TTC549 (cell line): ENCODE measurements at regions not wholly inside any gene's neighbourhood (a gene's known extent, or its start where the extent isn't known, plus 50 kb on each side); places are given as distances from the start of the nearest gene placed in this dataset.
"Not testable (repeated sequence)": the region's sequence is repeated elsewhere in the genome, so short reads cannot be mapped to it uniquely, and the experiment has no call there.

Source experiments
- FAIRE-seq: peaks from 2 replicates; lab custom pipeline; 2012; peaks lifted over from hg19 to GRCh38; lab: Jason Lieb, UNC

DNA sequence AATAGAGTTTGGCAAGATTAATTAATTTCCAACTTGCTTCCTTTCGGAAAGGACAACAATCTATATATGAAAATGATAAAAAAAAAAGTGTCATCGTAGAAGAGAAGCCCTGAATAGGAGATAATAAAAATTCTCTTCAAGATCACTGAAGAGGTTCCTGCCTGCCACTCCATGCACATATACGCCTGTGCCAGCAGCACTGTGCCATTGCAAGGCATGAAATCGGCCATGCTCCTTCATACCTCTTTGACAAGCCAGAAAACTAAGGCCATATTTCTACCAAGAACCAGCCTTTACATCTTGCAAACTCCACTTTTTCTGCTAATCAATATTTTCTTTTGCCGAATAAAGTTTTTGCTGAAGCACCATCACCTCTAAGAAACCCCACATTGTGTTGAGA lies 365.5 kb downstream of the CXXC4 start:
- FAIRE-seq, result no peak

DNA sequence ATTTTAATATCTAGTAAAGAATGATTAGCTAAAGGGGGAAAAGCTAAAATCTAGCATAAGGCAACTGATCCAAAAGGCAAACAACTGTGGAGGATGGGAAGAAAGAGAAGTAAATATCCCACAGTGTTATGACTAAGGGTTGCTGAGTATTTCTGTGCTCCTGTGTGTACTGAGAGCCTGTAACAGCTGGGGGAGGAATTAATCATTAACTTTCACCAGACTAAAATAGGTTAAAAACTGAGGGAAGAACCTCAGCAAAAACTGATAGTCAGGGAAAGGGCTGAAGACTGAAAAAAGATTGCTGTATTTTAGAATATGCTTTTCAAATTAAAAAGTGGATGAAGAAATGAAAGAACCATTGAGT lies 365.9 kb downstream of the CXXC4 start:
- no peak for FAIRE-seq

DNA sequence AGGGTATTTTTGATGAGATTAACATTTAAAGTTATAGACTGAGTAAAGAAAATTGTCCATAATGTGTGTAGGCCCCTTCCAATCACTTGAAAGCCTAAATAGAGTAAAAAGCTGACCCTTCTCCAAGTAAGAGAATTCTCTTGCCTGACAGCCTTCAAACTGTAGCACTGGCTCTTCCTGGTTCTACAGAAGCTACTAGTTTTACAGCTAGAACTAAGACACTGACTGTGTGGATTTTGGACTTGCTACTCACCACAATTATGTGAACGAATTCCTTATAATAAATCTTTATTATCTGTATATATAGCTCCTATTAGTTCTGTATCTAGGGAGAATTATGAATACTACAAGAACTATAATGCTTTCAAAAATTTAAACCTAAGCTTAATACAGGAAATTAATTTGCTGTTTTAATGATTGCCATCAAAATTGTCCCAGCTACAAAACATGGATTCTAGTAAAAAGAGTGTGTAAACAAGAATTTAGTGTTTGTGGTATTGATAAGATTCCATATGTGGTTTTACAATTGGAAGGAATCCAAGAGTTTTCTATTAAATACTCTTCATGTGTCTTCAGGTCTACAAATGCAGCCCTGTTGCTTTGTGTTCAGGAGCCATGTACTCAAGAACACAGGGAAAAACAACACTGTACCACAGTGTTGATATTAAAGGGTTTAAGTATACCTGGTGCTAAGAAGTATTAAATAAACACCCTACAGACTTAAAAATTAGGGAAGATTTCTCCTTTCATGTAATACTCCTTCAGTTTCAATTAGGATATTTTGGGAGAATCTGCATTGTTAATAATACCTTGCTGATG lies 366.5 kb downstream of the CXXC4 start:
- no peak for FAIRE-seq

DNA sequence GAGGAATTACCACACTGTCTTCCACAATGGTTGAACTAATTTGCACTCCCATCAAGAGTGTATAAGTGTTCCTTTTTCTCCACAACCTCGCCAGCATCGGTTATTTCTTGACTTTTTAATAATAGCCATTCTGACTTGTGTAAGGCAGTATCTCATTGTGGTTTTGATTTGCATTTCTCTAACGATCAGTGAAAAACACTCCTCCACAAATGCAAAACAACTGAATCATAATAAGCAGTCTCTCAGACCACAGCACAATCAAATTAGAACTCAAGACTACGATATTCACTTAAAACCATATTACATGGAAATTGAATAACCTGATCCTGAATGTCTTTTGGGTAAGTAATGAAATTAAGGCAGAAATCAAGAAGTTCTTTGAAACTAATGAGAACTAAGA lies 371.7 kb downstream of the CXXC4 start:
- no peak for FAIRE-seq

DNA sequence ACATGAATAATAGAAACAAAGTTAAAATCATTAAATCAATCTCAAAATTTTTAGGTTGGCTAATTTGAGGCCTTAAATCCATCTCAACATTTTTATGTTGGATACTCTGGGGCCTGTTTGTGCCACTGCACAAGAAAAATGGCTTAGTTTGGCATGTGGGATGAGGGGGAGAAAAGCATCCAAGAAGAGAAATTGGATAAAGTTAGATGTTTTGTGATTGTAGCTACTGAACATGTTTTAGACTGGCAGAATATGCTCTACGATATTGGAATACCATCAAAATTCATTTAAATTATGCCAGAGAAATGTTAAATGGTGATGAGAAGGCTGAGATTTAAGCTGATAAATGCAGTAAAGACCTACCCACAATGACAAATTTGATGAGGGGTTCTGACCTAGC lies 376.9 kb downstream of the CXXC4 start:
- no peak for FAIRE-seq

DNA sequence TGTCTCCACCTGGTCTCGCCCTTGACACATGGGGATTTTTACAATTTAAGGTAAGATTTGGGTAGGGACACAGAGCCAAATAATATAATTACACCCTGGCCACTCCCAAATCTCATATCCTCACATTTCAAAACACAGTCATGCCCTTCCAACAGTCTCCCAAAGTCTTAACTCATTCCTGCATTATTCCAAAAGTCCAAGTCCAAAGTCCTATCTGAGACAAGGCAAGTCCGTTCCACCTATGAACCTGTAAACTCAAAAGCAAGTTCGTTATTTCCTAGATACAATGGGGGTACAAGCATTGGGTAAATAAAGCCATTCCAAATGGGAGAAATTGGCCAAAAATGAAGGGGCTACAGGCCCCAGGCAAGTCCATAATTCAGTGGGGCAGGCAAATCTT lies 380.8 kb downstream of the CXXC4 start:
- no peak for FAIRE-seq

DNA sequence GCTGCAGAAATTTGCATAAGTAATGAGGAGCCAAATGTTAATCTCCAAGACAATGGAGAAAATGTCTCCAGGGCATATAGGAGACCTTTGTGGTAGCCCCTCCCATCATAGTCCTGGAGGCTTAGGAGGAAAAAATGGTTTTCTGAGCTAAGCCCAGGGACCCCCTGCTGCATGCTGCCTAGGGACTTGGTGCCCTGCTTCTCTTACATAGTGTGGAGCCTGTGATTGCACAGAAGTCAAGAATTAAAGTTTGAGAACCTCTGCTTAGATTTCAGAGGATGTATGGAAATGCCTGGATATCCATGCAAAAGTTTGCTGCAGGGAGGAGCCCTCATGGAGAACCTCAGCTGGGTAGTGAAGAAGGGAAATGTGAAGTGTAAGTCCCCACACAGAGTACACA lies 379.4 kb upstream of the TACR3 start:
- FAIRE-seq, result no peak

DNA sequence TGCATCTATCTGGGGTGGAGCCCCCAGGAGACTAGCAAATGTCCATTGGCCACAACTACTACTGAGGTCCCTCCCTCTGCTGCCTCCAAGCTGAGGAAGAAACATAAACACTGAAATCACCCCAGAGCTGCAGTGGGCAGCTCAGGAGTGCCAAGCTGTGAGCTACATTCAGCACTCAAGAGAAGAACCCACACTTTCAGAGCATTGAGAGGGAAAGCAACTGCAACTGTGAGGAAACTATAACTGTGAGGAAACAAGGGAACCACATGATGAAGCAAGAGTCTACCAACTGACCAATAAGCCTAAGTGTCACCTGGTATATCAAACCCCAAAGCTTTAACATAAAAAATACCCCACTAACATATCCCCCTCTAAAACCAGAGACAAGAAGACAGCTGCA lies 373.5 kb upstream of the TACR3 start:
- FAIRE-seq, result no peak

DNA sequence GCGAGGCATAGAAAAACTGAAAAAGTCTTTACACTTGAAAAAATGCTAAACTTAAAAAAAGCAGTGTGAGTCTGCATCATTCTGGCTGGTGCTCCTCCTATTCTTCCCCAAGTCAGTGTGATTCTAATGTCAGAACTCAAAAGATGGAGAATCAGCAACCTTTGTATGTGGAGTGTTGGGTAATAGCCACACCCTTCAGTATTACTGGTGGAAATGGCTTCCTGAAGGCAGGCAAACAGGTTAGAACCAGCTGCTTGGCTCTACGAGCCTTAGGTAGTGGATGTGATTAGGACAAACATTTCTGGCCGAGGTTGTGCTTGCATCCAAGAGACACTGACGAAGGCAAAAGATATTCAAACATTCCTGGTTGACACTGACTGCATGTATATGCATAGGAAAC lies 353.4 kb upstream of the TACR3 start:
- FAIRE-seq, result no peak

DNA sequence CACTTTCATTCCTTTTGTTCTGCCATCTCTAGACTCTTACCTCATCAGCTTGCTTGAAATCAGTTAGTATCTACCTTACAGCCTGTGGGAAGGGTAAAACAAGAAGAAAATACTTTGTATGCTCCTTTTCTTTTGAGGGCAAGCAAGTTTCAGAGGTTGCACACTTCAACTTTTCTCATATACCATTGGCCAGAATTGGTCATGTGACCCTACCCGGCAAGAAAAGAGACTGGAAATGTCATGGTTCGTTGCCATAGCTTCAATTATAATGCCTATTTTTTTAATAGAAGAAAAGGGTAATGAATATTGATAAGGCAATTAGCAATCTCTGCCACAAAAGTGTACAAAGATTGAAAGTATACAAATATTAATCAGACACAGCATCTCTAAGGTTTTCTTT lies 346.7 kb upstream of the TACR3 start:
- FAIRE-seq, result no peak

DNA sequence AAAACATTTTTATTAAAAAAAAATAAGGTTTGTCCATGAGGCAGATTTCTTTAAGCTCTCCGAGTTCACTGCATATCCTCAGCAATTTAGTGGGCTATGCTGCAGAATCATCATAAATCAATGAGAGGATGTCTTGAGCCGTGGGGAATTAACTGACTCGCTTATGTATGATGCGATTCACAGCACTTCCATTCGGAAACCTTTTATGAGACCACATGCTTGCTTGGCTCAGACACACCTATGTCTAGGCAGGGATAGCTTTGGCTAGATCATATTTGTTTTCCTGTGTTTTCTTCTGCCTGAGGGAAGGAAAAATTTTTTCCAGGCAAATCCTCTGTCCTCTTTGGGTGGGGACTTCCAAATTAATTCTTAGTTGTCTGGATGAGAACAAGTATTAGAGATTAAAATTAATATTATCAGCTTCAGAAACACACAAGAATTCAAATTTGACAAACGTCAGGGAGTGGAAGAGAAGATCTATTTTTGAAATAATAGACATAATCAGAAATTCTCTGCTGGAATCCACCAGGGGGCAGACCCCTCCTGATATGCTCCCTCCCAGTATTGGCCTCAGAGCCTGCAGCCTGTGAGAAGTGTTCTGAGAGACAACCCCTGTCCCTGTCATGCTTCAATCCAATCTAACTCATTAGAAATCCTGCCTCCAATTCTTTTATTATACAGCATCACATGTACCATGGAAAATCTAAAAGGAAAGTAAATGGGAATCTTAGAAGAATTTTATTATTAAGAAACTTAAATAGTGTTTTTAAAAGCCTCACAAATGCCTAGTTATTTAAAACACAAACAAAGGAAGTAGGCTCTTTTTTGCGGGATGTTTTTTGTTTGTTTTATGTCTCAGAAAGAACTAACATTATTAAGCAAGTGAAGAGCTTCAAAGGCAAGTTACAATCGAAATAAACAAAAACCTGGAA lies 345.1 kb upstream of the TACR3 start:
- peak; percentile 81 for FAIRE-seq

DNA sequence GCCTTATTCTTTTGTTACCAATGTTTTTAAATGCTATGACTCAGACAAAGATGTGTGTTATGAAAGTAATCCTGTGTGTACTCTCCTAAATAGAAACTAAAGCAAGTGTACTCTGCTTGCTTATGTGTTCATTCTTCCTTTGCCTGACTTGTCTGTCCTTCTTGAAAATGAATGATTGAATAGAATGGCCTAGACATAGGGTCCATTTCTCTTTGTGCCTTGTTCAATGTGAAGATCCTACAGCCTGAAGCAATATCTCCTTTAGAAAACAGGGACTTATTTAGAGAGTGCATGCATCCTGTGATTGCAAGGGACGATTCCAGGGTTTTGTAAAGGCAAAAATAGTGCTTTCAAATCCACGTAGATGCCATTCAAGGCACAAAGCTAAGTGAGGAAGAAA lies 343.6 kb upstream of the TACR3 start:
- FAIRE-seq, result no peak

DNA sequence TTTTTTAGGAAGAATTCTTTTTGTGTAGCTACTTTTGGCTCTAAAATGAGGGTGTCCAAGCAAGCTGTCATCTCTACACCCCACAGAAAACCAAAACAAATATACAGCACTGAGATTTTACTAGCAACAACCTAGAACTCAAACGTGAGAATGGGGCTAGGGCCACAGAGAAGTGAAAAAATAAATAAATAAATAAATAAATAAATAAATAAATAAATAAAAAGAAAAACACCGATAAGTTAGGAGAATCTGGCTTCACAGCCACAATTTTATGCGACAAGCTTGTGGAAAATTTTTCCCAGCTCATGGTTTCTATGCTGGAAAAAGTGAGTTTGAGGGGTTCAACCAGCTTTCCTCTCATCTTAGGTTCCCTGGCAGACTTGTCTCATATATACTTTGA lies 324.6 kb upstream of the TACR3 start:
- no peak for FAIRE-seq

DNA sequence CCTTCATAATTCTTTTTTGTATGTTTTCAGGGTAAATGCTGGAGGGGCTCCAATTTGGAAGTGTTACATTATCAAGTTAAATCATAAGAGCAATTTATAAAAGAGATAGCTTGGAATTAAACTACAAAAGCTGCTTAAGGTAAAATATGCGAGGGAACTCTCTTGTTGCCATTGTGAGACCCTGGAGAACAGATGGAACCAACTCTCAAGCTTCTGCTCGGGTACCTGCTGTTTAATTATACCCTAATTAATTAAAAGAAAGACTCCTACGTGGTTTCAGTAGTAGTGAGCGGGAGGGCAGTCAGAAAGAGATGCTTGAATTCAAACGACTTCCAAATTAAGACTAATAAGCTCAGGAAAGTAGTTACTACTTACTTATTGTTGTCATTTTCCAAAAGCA lies 313.1 kb upstream of the TACR3 start:
- FAIRE-seq, result no peak

DNA sequence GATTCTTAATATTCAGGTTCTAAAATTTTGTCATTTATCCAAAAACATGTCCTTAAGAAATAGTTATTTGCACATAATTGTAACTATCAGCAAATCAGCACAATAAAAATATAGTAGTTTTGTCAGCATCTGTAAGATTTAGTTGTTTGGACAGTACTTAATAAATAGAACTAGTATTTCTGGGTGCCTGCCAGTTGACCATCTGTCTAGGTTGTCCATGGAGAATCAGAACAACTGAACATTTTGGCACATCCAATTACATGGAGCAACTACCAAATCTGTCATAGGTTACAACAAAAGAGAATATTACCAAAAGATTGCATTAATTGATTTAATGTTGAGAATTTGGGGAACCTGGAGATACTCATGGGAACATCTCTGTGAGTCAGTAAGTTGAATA lies 305.5 kb upstream of the TACR3 start:
- no peak for FAIRE-seq

DNA sequence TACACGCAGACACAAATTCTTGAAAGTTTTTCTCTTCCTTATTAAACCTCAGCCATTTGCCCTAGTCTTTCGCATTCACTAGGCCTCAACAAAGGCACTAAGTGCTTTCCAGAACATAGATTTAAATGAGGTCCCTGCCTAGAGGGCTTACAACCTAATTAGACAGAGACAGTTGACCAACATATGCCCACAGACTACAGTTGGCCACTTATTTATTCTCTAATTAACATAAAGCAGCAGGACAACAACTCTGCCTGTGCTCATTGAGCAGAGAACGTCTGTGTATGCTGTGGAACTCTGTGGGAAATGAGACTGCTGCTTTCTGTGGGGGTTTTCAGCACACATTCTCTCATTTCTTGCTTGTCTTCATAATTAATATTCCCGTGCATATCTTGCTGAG lies 303.0 kb upstream of the TACR3 start:
- FAIRE-seq, result no peak

DNA sequence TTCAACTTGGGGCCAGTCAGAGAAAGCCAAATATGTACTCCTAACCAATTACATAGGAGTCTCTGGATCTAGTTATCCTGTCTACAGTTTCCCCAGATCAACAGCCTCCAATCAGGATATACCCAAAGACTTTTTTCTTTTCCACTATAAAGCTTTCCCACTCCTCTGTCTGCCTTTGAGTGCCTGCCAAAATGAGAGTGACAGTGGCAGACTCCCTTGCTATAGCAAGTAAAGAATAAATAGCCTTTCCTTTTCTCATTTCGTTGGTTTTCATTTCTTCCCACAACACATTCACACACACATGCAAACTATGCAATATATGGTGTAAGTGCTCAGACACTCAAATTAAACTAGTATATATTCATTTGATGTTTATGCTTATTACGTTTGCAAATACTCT lies 302.4 kb upstream of the TACR3 start:
- FAIRE-seq, result no peak

DNA sequence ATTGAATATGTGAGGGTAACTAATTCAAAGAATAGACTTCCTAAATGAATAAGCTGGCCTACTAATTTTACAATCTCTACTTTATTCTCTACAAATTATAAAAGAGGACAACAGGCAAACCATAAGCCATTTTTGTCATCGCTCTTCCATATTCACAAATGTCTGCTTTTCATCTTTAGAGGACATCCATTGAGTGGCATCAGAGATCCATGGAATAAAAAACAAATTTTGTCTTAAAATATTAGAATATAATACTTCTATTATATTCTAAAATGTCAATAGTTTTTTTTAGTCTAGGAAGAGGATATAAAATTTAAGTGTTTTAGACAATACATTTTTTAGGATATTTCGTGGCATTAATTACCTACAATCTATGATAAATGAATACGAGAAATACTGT lies 300.9 kb upstream of the TACR3 start:
- no peak for FAIRE-seq

DNA sequence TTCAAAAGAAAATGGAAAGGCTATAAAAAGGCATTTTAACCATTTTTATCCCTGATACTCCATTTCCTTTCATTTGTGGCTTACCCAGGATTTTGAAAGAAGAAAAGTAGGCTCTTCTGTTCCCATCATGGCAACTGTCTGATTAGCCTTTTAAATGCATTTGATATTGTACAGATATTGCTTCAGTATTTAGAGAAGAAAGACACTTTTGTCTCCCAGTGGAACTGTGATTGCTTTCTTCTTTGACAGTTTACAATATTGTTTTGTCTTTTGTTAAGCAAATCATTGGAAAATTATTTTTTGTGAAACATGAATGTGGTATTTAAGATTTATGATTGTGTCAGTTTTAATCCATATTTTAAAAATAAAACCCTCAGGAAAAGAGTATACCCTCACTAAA lies 297.4 kb upstream of the TACR3 start:
- no peak for FAIRE-seq

DNA sequence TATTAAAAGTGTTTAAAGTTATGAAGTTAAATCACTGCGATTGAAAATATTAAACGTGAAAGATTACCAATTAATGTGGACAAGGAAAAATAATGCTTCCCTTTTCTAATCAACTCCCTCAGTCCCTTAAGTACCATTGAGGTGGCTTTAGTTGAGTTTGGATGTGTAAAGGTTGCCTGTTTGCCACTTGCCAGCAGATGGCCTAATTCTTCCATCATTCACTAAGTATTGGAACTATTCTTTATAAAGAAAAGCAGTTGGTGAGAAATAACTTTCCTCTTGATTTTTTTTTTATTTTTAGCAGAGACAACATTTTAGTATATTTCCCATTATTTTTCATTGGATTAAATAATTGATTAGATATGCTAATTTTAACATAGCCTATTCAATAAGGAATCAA lies 295.9 kb upstream of the TACR3 start:
- peak; percentile 87 for FAIRE-seq

DNA sequence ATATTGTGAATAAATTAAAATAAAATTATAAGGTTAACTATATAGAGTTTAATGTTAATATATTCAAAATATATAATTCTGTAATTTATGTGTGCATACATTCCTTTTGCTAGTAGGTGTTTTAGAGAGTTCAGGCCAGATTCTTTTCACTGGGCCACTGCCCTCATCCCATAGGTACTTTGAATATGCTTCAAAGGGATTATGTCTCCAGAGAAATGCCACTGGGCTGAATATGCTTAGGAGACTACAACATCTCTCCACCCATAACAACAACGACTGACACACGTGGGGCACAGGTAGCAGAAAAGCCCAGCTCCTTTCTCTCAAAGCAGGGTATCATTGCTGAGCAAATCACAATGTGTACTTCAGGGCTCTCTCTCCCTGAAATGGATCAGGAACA lies 290.9 kb upstream of the TACR3 start:
- FAIRE-seq, result no peak

DNA sequence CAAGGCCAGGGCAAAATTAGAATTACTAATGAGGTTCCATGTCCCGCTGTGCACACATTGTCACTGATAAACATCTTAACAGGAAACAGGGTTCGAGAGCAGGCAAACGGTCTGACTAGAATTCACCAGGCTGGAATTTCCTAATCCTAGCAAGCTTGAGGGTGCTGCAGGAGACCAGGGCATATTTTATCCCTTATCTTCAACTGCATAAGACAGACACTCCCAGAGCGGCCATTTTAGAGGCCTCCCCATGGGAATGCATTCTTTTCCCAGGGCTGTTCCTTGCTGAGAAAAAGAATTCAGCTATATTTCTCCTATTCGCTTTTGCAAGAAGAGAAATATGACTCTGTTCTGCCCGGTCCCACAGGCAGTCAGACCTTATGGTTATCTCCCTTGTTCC lies 282.5 kb upstream of the TACR3 start:
- not testable (repeated sequence) for FAIRE-seq

DNA sequence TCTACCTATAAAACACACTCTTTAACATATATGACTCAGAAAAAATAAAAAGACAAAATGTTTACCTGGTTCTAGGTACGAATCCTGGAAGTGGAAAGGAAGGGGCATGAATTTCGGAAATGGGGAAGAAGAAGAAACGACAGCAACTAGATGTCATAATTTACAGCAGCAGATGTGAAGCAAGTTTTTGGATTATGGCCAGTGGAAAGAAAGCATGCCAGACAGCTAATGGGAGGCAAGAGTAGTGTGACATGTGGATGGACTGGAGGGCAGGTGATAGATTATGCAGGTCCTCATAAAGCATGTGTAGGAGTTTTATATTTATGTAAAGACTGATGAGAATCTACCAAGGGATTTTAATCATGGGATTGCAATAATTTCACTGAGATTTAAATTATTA lies 279.0 kb upstream of the TACR3 start:
- no peak for FAIRE-seq

DNA sequence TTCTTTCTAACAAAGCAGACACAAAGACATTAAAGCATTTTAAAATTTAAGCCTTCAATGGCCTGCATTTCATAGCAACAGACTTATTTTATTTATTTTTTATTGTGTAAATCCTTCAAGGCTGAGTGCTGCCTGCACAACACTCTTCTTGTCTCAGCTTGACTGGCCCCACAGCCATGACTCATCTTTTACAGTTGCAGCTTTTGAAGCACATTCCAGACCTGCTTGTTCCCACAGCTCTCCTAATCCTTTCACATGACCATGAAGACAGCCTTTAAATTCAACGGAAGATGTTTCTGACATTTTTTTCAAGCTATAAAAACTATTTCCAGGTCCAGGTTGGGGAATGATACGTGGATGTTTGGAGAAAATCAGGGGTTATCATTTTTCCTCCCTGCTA lies 276.9 kb upstream of the TACR3 start:
- FAIRE-seq, result peak; percentile 85
